H9 (cell line): ENCODE measurements at regions not wholly inside any gene's neighbourhood (a gene's known extent, or its start where the extent isn't known, plus 50 kb on each side); places are given as distances from the start of the nearest gene placed in this dataset.

Source experiments
- DNase-seq: peaks from one replicate; pipeline ENCODE4 v3.0.0-alpha.2; 2017
- H2AFZ ChIP-seq: one replicate; pipeline ENCODE4 v1.6.1; 2013; ENCODE audit warnings: mild to moderate bottlenecking, low read length, control low read depth, moderate library complexity
- H2AK5ac ChIP-seq: 2 replicates; pipeline ENCODE4 v1.6.1; 2013; ENCODE audit warnings: low read length, control low read depth, mixed read lengths; ENCODE audit not compliant: insufficient read length
- H2BK120ac ChIP-seq: one replicate; pipeline ENCODE4 v1.6.1; 2013; ENCODE audit warnings: low read depth, mild to moderate bottlenecking, low read length, control low read depth, inconsistent platforms; ENCODE audit not compliant: poor library complexity, severe bottlenecking
- H2BK12ac ChIP-seq: 2 replicates; pipeline ENCODE4 v1.6.1; 2013; ENCODE audit warnings: low read length, control low read depth, mixed read lengths, low read depth; ENCODE audit not compliant: insufficient read length
- H2BK15ac ChIP-seq: 2 replicates; pipeline ENCODE4 v1.6.1; 2013; ENCODE audit warnings: low read depth, low read length, control low read depth
- H2BK20ac ChIP-seq: one replicate; pipeline ENCODE4 v1.6.1; 2013; ENCODE audit warnings: low read depth, mild to moderate bottlenecking, low read length, control low read depth, inconsistent platforms; ENCODE audit not compliant: poor library complexity, severe bottlenecking
- H2BK5ac ChIP-seq: 2 replicates; pipeline ENCODE4 v1.6.1; 2013; ENCODE audit warnings: low read length, control low read depth, mixed read lengths; ENCODE audit not compliant: insufficient read length
- H3K14ac ChIP-seq: 2 replicates; pipeline ENCODE4 v1.6.1; 2013; ENCODE audit warnings: low read length, control low read depth; ENCODE audit not compliant: insufficient read depth
- H3K18ac ChIP-seq: 2 replicates; pipeline ENCODE4 v1.6.1; 2013; ENCODE audit warnings: low read depth, mild to moderate bottlenecking, mixed read lengths, low read length, control low read depth; ENCODE audit not compliant: insufficient read length
- H3K23ac ChIP-seq: 2 replicates; pipeline ENCODE4 v1.6.1; 2013; ENCODE audit warnings: low read length, control low read depth, mixed read lengths, low read depth; ENCODE audit not compliant: insufficient read length
- H3K23me2 ChIP-seq: 2 replicates; pipeline ENCODE4 v1.6.1; 2013; ENCODE audit warnings: low read depth, mild to moderate bottlenecking, mixed read lengths, low read length, control low read depth; ENCODE audit not compliant: insufficient read length, poor library complexity, severe bottlenecking
- H3K27ac ChIP-seq: 2 replicates; pipeline ENCODE4 v1.5.1; 2013; ENCODE audit warnings: low read length, control low read depth, mixed read lengths, low read depth; ENCODE audit not compliant: insufficient read length
- H3K27me3 ChIP-seq: 2 replicates; pipeline ENCODE4 v1.6.1; 2013; ENCODE audit warnings: low read length, control low read depth, inconsistent platforms; ENCODE audit not compliant: insufficient read depth
- H3K4ac ChIP-seq: 2 replicates; pipeline ENCODE4 v1.6.1; 2013; ENCODE audit warnings: low read depth, mild to moderate bottlenecking, control low read depth, inconsistent platforms, low read length, moderate library complexity
- H3K4me1 ChIP-seq: 2 replicates; pipeline ENCODE4 v1.6.1; 2013; ENCODE audit warnings: low read length, control low read depth, inconsistent platforms; ENCODE audit not compliant: insufficient read depth
- H3K4me2 ChIP-seq: 2 replicates; pipeline ENCODE4 v1.6.1; 2013; ENCODE audit warnings: low read length, control low read depth, mixed read lengths; ENCODE audit not compliant: insufficient read length, insufficient read depth
- H3K56ac ChIP-seq: 2 replicates; pipeline ENCODE4 v1.6.1; 2013; ENCODE audit warnings: low read depth, mild to moderate bottlenecking, mixed read lengths, low read length, control low read depth; ENCODE audit not compliant: insufficient read length
- H3K79me1 ChIP-seq: 2 replicates; pipeline ENCODE4 v1.6.1; 2013; ENCODE audit warnings: low read depth, mild to moderate bottlenecking, moderate library complexity, low read length, control low read depth, inconsistent platforms; ENCODE audit not compliant: insufficient read depth, poor library complexity, severe bottlenecking
- H3K79me2 ChIP-seq: 2 replicates; pipeline ENCODE4 v1.6.1; 2013; ENCODE audit warnings: low read length, control low read depth, inconsistent platforms; ENCODE audit not compliant: insufficient read depth
- H3K9ac ChIP-seq: 2 replicates; pipeline ENCODE4 v1.6.1; 2013; ENCODE audit warnings: low read length, control low read depth, mixed read lengths; ENCODE audit not compliant: insufficient read length; ENCODE audit errors: extremely low read depth
- H3K9me3 ChIP-seq: one replicate; pipeline ENCODE4 v1.6.1; 2013; ENCODE audit warnings: low read depth, low read length, inconsistent platforms; ENCODE audit not compliant: control insufficient read depth
- H3T11ph ChIP-seq: one replicate; pipeline ENCODE4 v1.6.1; 2013; ENCODE audit warnings: mild to moderate bottlenecking, low read length, control low read depth, inconsistent platforms
- H4K20me1 ChIP-seq: one replicate; pipeline ENCODE4 v1.6.1; 2013; ENCODE audit not compliant: control insufficient read depth, insufficient read length, insufficient read depth
- H4K5ac ChIP-seq: 2 replicates; pipeline ENCODE4 v1.6.1; 2013; ENCODE audit warnings: low read depth, mild to moderate bottlenecking, mixed read lengths, low read length, control low read depth; ENCODE audit not compliant: insufficient read length
- H4K8ac ChIP-seq: replicated peaks from 2 replicates; pipeline ENCODE4 v1.6.1; 2013; ENCODE audit warnings: low read length, control low read depth, mixed read lengths, low read depth; ENCODE audit not compliant: insufficient read length
- H4K91ac ChIP-seq: 2 replicates; pipeline ENCODE4 v1.6.1; 2013; ENCODE audit warnings: low read depth, mild to moderate bottlenecking, moderate library complexity, mixed read lengths, low read length, control low read depth; ENCODE audit not compliant: insufficient read length
- H3K27ac Mint-ChIP-seq, 3 experiments: 2 replicates in 2 of 3; 3 replicates in 1 of 3; pipeline ENCODE4 v1.8.0; 2020 to 2021; ENCODE audit warnings: mixed read lengths in 3 of 3, mild to moderate bottlenecking in 1 of 3, moderate library complexity in 1 of 3
- H3K27me3 Mint-ChIP-seq: 2 replicates; pipeline ENCODE4 v1.8.0; 2021; ENCODE audit warnings: low read depth, mild to moderate bottlenecking, moderate library complexity, mixed read lengths
- H3K36me3 Mint-ChIP-seq, 3 experiments: 2 replicates in 2 of 3; 3 replicates in 1 of 3; pipeline ENCODE4 v1.8.0; 2020 to 2021; ENCODE audit warnings: low read depth in 3 of 3, mixed read lengths in 3 of 3; ENCODE audit not compliant: insufficient read depth in 1 of 3
- H3K4me1 Mint-ChIP-seq, 2 experiments: 2 replicates each; pipeline ENCODE4 v1.8.0; 2020; ENCODE audit warnings: mixed read lengths in 2 of 2
- H3K4me3 Mint-ChIP-seq, 2 experiments: 2 replicates in 1 of 2; 3 replicates in 1 of 2; pipeline ENCODE4 v1.8.0; 2020 to 2021; ENCODE audit warnings: mild to moderate bottlenecking in 2 of 2, mixed read lengths in 2 of 2, moderate library complexity in 1 of 2
- H3K9me3 Mint-ChIP-seq, 2 experiments: 2 replicates in 1 of 2; 3 replicates in 1 of 2; pipeline ENCODE4 v1.8.0; 2020; ENCODE audit warnings: mild to moderate bottlenecking in 2 of 2, mixed read lengths in 2 of 2, moderate library complexity in 1 of 2
- CTCF ChIP-seq: fragments of 200-600 bp; sonication (generic); conservative IDR thresholded peaks from 3 replicates; pipeline ENCODE4 v1.8.0; 2021; ENCODE audit warnings: antibody characterized with exemption, mild to moderate bottlenecking
- WGBS: extraction: QIAGEN DNeasy Blood & Tissue Kit; methylation state at CpG from one replicate; pipeline ENCODE4 v1.1.7; 2013; ENCODE audit warnings: missing lambda C conversion rate, low lambda C conversion rate, mixed read lengths; ENCODE audit not compliant: insufficient read length; ENCODE audit errors: extremely low coverage; 5-methylcytosine and 5-hydroxymethylcytosine counted together

- Histone ChIP-seq H3K79me1 (no peaks in the 10 kb centered on the region), H3K14ac (no peak overlapping the region), H3K18ac (no peak overlapping the region), H3T11ph (no peak overlapping the region), H3K23ac (no peak overlapping the region), H4K8ac (no peak overlapping the region), H3K23me2 (no peaks in the 10 kb centered on the region), H2BK120ac (no peak overlapping the region), H2BK20ac (no peak overlapping the region), H2AK5ac (no peak overlapping the region), H2BK12ac (no peak overlapping the region), H3K9ac (no peak overlapping the region), H3K4me2 (no peak overlapping the region), H3K56ac (no peak overlapping the region), H3K27ac (no peak overlapping the region), H3K4me1 (no peaks in the 10 kb centered on the region), H2BK5ac (no peak overlapping the region), H4K20me1 (no peaks in the 10 kb centered on the region), H3K79me2 (no peaks in the 10 kb centered on the region), H4K5ac (no peak overlapping the region), H4K91ac (no peak overlapping the region), H2BK15ac (no peak overlapping the region), H3K9me3 (peaks cover 82% of the 10 kb centered on the region), H3K4ac (no peak overlapping the region), H3K27me3 (no peaks in the 10 kb centered on the region), H2AFZ (no peak overlapping the region)
- Mint-ChIP-seq H3K4me1 (no peaks in the 10 kb centered on the region), H3K4me3 (no peak overlapping the region), H3K27ac (no peak overlapping the region), H3K36me3 (peaks cover 0 to 24% (median 13%) of the 10 kb centered on the region in 3 experiments; a peak in 5 of 7 replicates), H3K9me3 (peaks cover 56 to 57% of the 10 kb centered on the region in 2 experiments), H3K27me3 (no peaks in the 10 kb centered on the region; the same call in 1 of the 2 replicates)
- no peak for TF ChIP-seq CTCF
- WGBS = no CpG with 5 or more reads among the region's 3 CpGs
- no peak for DNase-seq
Observed at GRCh38 chr13:19321222-19321621, 139.6 kb upstream of the TUBA3C start.
